ENCODE measurements at regions not wholly inside any gene's neighbourhood (a gene's known extent, or its start where the extent isn't known, plus 50 kb on each side); places are given as distances from the start of the nearest gene placed in this dataset.

DNA sequence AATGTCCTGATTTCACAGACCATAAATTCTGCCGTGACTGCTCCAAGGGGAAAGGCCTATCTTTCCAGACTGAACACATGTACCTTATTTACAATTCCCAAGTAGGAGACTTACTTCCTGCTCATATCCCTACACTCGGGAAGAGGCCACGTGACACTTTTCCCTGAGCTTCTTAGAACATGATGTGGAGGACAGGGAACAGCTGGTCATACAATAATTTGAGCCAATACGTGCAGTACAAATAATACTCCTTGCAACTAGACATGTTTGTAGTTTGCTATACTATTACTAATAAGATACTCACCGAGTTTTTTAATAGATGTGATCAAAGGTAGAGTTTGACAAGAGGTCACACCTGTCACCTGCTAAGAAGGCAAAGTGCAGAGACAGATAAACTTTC is 256.4 kb downstream of the SP3 start:
- TF ChIP-seq, protein P1, sequence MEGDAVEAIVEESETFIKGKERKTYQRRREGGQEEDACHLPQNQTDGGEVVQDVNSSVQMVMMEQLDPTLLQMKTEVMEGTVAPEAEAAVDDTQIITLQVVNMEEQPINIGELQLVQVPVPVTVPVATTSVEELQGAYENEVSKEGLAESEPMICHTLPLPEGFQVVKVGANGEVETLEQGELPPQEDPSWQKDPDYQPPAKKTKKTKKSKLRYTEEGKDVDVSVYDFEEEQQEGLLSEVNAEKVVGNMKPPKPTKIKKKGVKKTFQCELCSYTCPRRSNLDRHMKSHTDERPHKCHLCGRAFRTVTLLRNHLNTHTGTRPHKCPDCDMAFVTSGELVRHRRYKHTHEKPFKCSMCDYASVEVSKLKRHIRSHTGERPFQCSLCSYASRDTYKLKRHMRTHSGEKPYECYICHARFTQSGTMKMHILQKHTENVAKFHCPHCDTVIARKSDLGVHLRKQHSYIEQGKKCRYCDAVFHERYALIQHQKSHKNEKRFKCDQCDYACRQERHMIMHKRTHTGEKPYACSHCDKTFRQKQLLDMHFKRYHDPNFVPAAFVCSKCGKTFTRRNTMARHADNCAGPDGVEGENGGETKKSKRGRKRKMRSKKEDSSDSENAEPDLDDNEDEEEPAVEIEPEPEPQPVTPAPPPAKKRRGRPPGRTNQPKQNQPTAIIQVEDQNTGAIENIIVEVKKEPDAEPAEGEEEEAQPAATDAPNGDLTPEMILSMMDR (IDR thresholded peaks at IDR 0.05), result no peak
- no peak for TF ChIP-seq POLR2A (IDR thresholded peaks at IDR 0.05)
